Hepatic stellate cell (primary cell): ENCODE measurements at regions not wholly inside any gene's neighbourhood (a gene's known extent, or its start where the extent isn't known, plus 50 kb on each side); places are given as distances from the start of the nearest gene placed in this dataset.
"Not testable (repeated sequence)": the region's sequence is repeated elsewhere in the genome, so short reads cannot be mapped to it uniquely, and the experiment has no call there.

Experiments
- DNase-seq: peaks from one replicate; pipeline ENCODE4 v3.0.0; 2011; ENCODE audit warnings: low spot score

DNA sequence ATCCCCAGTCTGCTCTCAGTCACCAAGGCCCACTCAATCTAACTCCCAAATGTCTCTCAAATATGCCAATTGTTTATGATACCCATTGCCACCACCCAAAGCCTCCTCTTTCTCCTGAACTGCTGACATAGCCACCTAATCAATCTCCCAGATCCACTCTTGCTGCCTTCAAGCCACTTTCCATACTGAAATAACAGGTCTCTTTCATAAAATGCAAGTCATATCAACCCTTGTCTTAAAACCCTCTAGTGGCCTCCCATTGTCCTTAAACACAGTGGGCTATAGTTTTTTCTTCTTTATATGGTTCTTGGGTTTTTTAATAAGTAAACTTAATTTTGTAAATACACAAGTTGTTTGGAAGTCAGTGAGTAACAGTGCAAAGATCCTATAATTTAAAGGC is 155.2 kb upstream of the ZC3H12C start:
- no peak for DNase-seq

DNA sequence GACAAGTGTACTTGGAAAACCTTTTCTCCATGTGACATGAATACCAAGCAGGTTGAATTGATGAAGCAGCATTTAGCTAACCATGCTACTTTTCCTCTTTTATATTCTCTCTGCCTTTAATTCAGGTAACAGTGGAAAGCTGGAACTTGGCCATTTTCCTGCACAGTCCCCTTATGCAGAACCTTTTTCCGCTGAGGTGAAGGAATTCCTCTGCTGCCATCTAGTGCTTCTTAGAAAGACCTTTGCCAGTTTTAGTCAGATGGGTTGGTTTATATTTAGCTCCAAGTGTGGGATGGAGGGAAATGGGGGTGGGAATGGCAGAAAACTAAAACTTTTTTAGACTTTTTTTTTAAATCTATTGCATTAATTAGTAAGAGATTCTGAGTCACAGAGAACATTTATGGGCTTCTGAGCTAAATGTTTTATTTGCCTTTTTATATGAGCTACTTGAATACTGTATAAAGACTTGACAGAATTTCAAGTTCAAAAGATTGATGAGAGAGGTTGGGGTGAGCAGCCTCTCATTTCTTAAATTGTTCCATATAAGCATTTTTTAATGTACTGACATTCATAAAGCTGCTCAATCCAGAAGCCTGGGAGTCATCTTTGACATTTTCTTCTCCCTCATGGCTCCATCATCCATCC is 153.9 kb upstream of the ZC3H12C start:
- peak; percentile 34 for DNase-seq

DNA sequence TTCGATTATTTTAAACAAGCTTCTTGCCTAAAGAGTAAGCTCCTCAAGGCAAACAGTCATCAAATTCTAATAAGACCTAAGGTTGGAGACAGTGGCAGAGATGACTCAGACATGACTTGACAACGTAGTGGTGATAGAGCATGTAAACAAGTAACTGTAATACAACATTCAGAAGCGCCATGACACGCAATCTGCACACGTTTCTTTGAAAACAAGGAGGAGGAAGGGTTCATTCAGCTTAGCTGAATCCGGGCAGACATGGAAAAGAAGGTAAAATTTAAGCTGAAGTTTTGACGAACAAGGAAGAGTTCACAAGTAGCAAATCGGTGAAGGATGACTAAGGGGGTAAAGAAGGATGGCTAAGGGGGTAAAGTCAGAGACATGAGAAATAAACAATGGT is 152.4 kb upstream of the ZC3H12C start:
- no peak for DNase-seq

DNA sequence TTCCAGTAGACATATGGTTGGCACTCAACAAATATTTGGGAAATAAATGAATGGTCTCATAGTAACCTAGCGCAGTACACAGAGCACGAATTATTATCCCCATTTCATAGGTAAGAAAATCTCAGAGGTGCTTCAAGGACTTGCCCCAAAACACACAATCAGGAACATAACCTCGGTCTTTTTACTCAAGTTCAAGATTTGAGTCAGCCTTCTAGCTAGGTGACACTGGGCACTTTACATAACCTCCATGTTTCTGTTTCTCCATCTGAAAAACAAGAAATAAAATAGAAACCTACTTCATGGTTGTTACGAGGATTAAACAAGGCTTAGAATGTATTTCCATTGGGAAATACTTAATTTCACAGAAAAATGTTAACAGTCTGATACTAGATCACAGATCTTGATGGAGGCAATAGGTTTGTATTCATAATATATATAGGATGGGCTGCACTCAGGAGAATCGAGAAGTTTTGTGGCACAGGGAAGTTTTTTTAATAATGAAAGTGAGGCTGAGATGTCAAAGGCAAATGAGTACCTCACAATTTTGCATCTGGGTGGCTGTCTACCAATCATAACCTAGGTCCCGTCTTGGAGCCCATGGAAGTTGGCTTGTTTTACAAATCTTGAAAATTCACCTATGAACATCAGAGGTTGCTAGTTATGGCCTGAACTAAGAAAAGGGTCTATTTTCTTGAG is 147.4 kb upstream of the ZC3H12C start:
- no peak for DNase-seq

DNA sequence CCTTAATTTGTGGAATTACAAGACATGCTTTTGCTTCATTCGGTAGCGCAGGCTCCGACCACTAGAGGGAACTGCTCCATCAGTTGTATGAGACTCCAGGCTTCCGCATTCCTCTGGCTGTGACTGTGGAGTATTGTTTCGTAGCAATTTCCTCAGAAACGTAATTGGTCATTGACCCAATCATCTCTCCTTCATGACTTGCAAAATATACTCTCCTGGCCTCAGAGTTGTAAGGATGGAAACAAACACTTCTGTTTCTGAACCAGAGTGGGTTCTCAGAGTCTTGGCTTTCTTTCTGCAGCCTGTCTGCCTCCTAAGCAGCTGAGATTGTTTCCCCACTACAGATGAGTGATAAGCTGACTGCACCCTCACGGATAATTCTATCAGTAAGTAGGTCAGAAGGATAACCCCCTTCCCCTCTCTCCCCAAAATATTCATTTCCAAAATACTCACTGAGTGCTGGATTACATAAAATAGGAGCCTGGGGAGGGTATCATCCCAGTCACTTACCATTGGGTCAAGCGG is 146.8 kb upstream of the ZC3H12C start:
- DNase-seq: peak; percentile 69

DNA sequence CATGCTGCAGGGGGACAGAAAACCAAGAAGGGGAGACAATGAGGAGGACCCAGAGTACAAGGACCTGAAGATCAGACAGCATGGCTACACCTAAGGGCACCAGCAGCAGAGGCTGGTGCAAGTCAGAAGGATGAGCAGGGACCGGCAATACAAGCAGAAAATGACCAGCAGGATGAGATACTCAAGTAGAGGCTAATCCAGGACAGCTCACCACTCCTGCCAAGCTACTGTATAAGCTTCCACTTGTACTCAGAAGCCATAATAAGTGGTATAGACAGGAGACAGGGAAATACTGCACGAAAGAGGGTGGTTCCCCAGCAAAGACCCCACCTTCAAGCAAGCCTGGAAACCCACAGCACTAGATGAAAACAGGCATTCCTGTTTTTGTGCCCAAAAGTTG is 138.7 kb upstream of the ZC3H12C start:
- no peak for DNase-seq

DNA sequence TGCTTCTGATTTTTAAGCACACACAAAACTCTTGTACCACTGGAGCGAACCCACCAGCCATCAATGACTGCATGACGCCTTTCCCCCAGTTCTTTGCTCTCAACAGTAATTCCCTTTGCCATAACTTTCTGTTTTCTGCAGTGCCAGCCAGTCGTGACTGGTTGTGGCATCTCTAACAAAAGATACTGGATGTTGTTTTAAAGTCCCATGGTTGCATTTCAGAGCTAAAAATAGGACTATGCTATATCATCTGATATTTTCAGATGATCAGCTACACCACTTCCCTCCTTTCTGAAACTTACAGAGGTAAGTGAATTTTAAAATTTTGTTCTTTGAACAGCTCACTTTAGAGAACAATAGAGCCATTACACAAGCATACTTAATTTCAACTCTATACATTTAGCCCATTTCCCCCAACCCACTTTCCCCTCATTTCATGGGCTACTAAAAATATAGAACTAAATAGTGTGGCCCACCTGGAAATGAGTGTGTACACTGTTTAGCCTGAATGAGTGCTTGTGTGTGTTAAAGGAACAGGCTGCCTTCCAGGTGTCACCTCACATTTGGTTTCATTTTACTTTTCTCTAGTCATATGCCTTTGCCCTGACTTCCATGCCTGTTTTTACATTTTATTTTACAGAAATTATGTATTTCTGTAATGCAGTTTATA is 136.9 kb upstream of the ZC3H12C start:
- DNase-seq: no peak

DNA sequence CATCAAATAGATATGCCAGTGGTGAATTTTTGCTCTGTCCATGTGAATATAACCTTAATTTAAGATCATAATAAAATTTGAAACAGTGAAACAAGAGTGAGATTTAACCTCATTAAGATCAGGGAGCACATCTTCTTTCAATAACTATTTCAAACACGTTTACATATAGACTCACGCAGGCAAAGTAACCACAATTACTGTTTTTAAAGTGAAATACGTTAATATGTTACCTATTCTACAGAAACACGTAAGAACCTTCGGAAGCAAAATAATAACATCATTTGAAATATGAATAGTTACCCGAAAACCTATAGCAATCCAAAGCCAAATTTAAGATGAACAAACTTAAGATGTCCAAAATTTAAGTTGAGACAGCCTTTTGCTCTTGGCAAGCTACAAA is 136.2 kb upstream of the ZC3H12C start:
- no peak for DNase-seq

DNA sequence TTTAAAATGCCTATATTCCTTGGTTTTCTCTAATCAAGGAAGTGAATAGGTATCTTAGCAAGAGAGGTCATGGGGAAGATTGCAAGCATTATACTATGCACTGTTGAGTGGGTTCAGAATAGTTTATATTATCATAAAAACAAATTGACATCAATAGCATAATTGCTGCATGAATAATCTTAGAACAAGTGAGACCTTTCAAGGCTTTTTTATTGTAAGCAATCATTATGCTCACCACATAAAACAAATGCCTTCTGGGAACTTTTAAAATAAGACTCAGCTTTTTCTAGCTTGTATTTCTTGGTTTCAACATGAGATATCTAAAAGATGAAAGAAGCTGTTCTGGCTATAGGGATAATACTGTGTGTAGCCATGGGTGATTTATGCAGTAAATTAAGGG is 135.6 kb upstream of the ZC3H12C start:
- no peak for DNase-seq

DNA sequence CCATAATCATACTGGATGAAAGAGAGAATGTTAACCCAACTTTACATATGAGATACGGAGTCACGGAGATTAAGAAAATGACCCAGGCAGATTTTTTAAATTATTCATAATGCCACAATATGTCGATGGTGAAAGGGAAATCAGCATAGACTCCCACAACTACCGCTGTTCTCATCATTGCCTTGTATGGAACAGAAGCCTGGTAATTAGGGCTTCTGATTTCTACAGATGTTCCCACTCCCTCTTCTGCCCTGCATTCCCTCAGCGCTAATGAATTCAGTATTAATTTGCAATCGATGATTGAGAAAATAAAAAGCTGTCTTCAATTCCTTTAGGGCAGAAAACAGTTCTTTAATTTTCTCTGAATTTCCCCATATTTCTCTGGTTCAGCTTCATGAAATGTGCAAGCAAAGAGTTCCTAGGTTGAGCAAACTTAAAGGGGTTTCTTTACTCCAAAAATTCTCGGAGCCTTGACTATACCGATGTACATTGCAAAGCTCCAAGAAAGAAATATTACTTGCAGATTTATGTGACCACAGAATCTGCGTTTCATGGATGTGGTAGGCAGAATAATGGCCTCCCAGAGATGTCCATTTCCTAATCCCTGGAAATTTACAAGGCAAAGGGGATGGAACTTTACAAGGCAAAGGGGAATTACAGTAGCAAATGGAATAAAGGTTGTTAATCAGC is 134.9 kb upstream of the ZC3H12C start:
- DNase-seq: no peak

DNA sequence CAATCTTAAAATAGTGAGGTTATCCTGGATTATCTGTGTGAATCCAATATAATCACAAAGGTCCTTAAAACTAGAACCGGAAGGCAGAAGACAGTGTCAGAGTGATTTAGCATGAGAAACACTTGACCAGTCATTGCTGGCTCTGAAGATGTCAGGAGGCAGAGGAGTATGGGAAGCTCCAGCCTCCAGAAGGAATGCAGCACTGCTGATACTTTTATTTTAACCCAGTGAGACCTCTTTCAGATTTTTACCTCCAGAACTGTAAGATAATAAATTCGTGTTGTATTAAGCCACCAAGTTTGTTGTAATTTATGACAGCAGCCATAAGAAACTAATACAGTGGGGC is 134.4 kb upstream of the ZC3H12C start:
- DNase-seq: no peak

DNA sequence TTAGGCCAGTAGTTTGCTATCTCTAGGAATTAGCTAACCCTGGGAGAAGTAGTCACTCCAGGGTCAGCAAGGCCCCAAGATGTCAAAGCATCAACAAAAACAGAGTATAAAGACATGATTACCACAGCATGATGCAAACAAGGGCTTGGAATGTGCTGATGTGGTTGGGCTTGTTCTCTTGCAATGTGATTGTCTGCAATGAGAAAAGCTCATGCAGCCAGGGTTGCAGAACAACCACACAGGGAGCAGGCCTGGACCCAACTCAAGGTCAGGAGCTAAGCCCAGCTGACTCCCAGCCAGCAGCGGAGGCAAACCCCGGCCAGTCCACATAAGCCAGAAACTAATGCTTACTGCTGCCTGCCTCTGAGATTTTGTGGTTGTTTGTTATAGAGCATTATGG is 132.4 kb upstream of the ZC3H12C start:
- no peak for DNase-seq

DNA sequence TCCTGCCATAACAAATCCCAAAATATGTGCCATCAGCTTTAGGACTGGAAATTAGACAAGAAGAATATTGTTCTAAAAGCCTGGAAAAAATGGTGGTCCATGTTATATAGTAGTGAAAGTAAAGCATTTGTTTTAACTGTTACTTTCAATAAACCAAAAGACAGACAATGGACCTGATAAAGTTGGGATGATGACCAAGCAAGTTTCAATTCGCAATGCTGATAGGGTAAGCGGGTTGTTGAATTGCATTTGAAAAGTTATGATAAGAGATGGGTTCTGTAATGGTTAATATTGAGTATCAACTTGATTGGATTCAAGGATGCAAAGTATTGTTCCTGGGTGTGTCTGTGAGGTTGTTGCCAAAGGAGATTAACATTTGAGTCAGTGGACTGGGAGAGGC is 131.9 kb upstream of the ZC3H12C start:
- no peak for DNase-seq

DNA sequence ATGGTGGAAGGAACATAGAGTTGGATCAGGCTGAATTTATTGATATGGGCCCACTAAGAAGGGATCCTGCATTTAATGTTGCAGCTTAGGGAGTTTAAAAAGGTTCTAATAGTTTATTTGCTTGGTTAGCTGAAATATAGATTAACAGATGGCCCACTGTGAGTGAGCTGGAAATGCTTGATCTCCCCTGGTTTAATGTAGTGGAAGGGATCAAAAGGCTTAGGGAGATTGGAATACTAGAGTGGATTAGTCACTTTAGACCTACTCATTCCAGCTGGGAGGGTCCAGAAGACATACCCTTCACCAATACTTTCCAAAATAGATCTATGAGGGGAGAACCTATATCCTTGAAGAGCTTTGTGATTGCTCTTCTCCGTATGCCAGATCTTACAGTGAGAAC is 130.1 kb upstream of the ZC3H12C start:
- no peak for DNase-seq

DNA sequence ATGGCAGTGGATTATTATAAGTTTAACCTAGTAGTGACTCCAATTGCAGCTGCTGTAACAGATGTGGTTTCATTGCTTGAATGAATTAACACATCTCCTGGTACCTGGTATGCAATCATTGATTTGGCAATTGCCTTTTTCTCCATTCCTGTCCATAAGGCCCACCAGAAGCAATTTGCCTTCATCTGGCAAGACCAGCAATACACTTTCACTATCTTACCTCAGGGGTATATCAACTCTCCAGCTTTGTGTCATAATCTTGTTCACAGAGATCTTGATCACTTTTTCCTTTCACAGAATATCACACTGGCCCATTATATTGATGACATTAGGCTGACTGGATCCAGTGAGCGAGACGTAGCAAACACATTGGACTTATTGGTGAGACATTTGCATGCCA is 128.7 kb upstream of the ZC3H12C start:
- no peak for DNase-seq

DNA sequence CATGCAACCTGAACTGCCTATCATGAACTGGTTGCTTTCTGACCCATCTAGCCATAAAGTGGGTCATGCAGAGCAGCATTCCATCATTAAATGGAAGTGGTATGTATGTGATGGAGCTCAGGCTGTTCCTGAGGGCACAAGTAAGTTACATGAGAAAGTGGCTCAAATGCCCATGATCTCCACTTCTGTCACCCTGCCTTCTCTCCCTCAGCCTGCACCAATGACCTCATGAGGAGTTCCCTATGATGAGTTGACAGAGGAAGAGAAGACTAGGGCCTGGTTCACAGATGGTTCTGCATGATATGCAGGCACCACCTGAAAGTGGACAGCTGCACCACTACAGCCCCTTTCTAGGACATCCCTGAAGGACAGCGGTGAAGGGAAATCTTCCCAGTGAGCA is 127.7 kb upstream of the ZC3H12C start:
- DNase-seq: not testable (repeated sequence)

DNA sequence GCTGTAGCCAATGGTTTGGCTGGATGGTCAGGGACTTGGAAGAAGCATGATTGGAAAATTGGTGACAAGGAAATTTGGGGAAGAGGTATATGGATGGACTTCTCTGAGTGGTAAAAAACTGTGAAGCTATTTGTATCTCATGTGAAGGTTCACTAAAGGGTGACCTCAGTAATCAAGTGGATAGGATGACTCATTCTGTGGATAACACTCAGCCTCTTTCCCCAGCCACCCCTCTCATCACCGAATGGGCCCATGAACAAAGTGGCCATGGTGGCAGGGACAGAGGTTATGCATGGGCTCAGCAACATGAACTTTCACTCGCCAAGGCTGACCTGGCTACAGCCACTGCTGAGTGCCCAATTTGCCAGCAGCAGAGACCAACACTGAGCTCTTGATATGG is 127.3 kb upstream of the ZC3H12C start:
- DNase-seq: not testable (repeated sequence)

DNA sequence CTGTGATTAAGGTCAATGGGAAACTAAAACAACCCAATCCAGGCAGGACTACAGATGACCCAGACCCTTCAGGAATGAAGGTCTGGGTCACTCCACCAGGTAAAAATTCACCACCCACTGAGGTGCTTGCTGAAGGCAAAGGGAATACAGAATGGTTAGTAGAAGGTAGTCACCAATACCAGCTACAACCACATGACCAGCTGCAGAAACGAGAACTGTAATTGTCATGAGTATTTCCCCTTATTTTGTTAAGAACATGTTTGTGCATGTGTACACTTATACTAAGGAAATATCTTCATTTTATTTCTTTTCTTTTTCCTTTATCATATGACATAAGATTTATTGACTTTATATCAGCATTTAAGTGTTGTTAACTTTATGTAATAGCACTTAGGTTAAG is 126.1 kb upstream of the ZC3H12C start:
- not testable (repeated sequence) for DNase-seq

DNA sequence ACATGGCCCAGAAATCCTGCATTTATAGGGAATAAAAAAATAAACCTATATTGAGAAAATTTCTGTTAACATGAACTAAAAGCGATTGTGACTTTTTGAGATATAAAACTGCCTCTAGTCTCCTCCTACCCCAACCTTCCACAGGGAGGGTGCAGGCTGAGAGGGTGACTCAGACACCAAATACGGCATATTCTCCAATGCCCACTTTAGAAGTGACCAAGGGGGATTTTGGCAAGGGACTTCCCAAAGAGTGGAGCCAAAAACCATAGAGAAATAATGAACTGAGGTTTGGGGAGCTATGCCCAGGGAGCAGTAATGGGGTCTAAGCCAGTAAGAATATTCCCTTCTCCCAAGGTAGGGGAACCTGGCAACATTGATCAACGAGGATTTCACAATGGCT is 124.9 kb upstream of the ZC3H12C start:
- no peak for DNase-seq

DNA sequence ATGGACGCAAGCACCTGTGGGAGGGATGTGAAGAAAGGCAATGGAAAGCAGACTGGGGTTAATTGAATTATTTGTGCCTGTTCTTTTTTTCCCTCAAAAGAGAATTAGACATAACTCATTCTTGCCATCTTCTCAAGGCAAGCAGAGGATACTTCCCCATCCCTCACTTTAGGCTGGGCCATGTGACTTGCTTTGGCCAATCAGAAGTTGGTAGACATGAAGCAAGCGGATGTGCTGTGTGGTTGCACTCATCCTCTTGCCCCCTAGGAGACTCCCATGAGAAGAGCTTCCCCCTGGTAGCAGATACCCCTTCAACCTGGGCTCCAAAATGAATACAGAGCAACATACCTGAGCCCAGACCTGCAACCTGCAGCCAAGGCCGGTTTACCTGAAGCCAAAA is 124.4 kb upstream of the ZC3H12C start:
- DNase-seq: no peak

DNA sequence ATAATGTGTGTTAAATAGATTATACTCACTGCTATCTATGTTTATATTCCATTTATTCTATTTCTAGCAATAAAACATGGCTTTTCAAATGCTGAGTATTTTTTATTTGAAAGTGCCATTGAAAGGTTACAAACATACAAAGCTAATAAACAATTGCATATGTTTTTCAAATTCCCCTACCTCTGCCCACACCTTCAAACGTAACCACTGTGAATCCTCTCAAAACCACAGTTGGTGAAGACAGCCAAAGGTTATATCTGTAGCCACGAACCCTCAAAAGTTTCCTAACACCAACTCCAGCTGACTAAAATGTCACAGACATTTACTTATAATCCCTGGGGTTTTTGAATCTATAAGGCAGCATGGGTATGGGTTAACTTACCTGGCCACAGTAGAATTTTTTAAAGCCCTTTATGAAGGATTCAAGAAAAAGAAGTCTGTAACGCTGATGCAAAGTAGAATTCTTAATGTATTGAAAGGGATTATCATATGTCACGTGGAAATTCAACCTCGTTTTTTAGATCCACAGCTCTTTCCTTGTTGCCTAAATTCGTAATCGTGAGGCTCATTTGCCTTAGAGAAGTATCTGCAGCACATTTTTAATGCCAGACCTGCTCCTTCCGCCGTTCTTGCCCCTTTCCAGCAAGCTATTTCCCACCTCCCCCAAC is 122.5 kb upstream of the ZC3H12C start:
- no peak for DNase-seq

DNA sequence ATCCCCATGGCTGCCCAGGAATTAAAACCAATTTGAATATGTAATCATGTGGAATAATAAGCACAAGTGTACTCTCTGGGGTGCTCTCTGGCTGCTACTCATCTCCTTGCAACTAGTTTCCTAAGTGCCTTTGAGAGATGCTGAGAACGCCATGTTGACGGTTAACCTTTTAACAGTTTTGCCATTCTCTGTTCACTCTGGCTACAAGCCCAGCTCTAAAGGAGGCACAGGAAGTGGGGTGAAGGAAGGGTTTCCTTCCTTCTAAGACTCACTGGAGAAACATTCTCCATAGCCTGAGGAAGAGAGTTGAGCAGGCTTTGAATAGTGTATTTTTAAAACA is 122.0 kb upstream of the ZC3H12C start:
- peak; percentile 30 for DNase-seq
